Peyer's patch (tissue), 4 donors: ENCODE measurements at regions not wholly inside any gene's neighbourhood (a gene's known extent, or its start where the extent isn't known, plus 50 kb on each side); places are given as distances from the start of the nearest gene placed in this dataset.

ENCODE experiments used
- DNase-seq, 3 donors: peaks; one replicate each; pipeline ENCODE4 v3.0.0-alpha.2; 2017 to 2019
- H3K27ac ChIP-seq, 4 donors: fragments of 200-600 bp; sonication (generic); one replicate each; pipeline ENCODE4 v1.5.1; 2016 to 2019
- H3K27me3 ChIP-seq, 2 donors: fragments of 200-600 bp; sonication (generic); one replicate each; pipeline ENCODE4 v1.5.1; 2019
- H3K36me3 ChIP-seq, 3 donors: fragments of 200-600 bp; sonication (generic); one replicate each; pipeline ENCODE4 v1.5.1; 2016 to 2019
- H3K4me1 ChIP-seq, 4 donors: fragments of 200-600 bp; sonication (generic); one replicate each; pipeline ENCODE4 v1.5.1; 2016 to 2019
- H3K4me3 ChIP-seq, 4 donors: fragments of 200-600 bp; sonication (generic); 1 replicate in 3 of 4; 2 replicates in 1 of 4; pipeline ENCODE4 v1.5.1; 2016 to 2019; ENCODE audit warnings: mild to moderate bottlenecking in 1 of 4
- H3K9me3 ChIP-seq, 4 donors: fragments of 200-600 bp; sonication (generic); one replicate each; pipeline ENCODE4 v1.5.1; 2016 to 2019; ENCODE audit warnings: mild to moderate bottlenecking in 1 of 4
- CTCF ChIP-seq, 6 experiments: fragments of 450-650 bp in 4 of 6; fragments of 200-600 bp in 2 of 6; sonication (generic) in 1 of 6; IDR thresholded peaks; one replicate each; pipeline ENCODE4 v1.5.1; 2017 to 2019; ENCODE audit warnings: antibody characterized with exemption in 6 of 6, mild to moderate bottlenecking in 3 of 6, moderate library complexity in 1 of 6
- POLR2A ChIP-seq, 2 donors: fragments of 450-650 bp; IDR thresholded peaks; one replicate each; pipeline ENCODE4 v1.5.1; 2017; ENCODE audit warnings: antibody characterized with exemption in 2 of 2, mild to moderate bottlenecking in 2 of 2, moderate library complexity in 2 of 2

GRCh38 chr2:2938481-2938880, 439.1 kb downstream of the EIPR1 start:
- Histone ChIP-seq H3K36me3 (no peaks in the 10 kb centered on the region), H3K9me3 (no peaks in the 10 kb centered on the region), H3K27ac (no peak overlapping the region), H3K27me3 (no peaks in the 10 kb centered on the region), H3K4me3 (no peak overlapping the region), H3K4me1 (no peaks in the 10 kb centered on the region)
- TF ChIP-seq CTCF (IDR thresholded peaks at IDR 0.05) (no peak), POLR2A (IDR thresholded peaks at IDR 0.05) (no peak)
- no peak for DNase-seq

GRCh38 chr2:2935445-2936149, 442.0 kb downstream of the EIPR1 start:
- Histone ChIP-seq H3K9me3 (no peaks in the 10 kb centered on the region), H3K27me3 (no peaks in the 10 kb centered on the region), H3K36me3 (no peaks in the 10 kb centered on the region), H3K27ac (no peak overlapping the region), H3K4me1 (no peaks in the 10 kb centered on the region), H3K4me3 (no peak overlapping the region)
- no peak for DNase-seq
- TF ChIP-seq CTCF (IDR thresholded peaks at IDR 0.05) (no peak), POLR2A (IDR thresholded peaks at IDR 0.05) (no peak)

- TF ChIP-seq POLR2A (IDR thresholded peaks at IDR 0.05): no peak
- TF ChIP-seq CTCF (IDR thresholded peaks at IDR 0.05): no peak
- DNase-seq: no peak
- H3K4me3 ChIP-seq: no peak overlapping the region
Measured at GRCh38 chr2:2933426-2933825, 444.2 kb downstream of the EIPR1 start.

GRCh38 chr2:2932692-2933305, 444.8 kb downstream of the EIPR1 start:
- H3K27me3 ChIP-seq: no peaks in the 10 kb centered on the region
- no peak for DNase-seq
- no peak for TF ChIP-seq POLR2A (IDR thresholded peaks at IDR 0.05)
- TF ChIP-seq CTCF (IDR thresholded peaks at IDR 0.05): no peak
- no peak overlapping the region for H3K4me3 ChIP-seq
- no peaks in the 10 kb centered on the region for H3K36me3 ChIP-seq
- no peak overlapping the region for H3K27ac ChIP-seq
- no peaks in the 10 kb centered on the region for H3K9me3 ChIP-seq
- no peaks in the 10 kb centered on the region for H3K4me1 ChIP-seq

More at GRCh38 chr2:2933426-2933825, 444.2 kb downstream of the EIPR1 start:
- no peaks in the 10 kb centered on the region for H3K9me3 ChIP-seq
- no peaks in the 10 kb centered on the region for H3K4me1 ChIP-seq
- H3K36me3 ChIP-seq: no peaks in the 10 kb centered on the region
- no peaks in the 10 kb centered on the region for H3K27me3 ChIP-seq
- H3K27ac ChIP-seq: no peak overlapping the region

GRCh38 chr2:2932189-2932588, 445.4 kb downstream of the EIPR1 start:
- Histone ChIP-seq H3K4me3 (no peak overlapping the region), H3K36me3 (no peaks in the 10 kb centered on the region), H3K27me3 (no peaks in the 10 kb centered on the region), H3K4me1 (no peaks in the 10 kb centered on the region), H3K9me3 (no peaks in the 10 kb centered on the region), H3K27ac (no peak overlapping the region)
- DNase-seq: no peak
- no peak for TF ChIP-seq POLR2A (IDR thresholded peaks at IDR 0.05)
- no peak for TF ChIP-seq CTCF (IDR thresholded peaks at IDR 0.05)
